Osteocyte (in vitro differentiated cells): ENCODE measurements at regions not wholly inside any gene's neighbourhood (a gene's known extent, or its start where the extent isn't known, plus 50 kb on each side); places are given as distances from the start of the nearest gene placed in this dataset.
"Not testable (repeated sequence)": the region's sequence is repeated elsewhere in the genome, so short reads cannot be mapped to it uniquely, and the experiment has no call there.

Experiments
- DNase-seq: peaks from one replicate; pipeline ENCODE4 v3.0.0; 2021; ENCODE audit warnings: mixed read lengths; ENCODE audit not compliant: unreplicated experiment; ENCODE audit errors: extremely low spot score
- H3K27ac Mint-ChIP-seq: one replicate; pipeline ENCODE4 v1.8.0; 2021; ENCODE audit warnings: mild to moderate bottlenecking, mixed read lengths; ENCODE audit not compliant: unreplicated experiment
- H3K27me3 Mint-ChIP-seq: one replicate; pipeline ENCODE4 v1.8.0; 2021; ENCODE audit warnings: mixed read lengths; ENCODE audit not compliant: unreplicated experiment
- H3K36me3 Mint-ChIP-seq: one replicate; pipeline ENCODE4 v1.8.0; 2021; ENCODE audit warnings: mixed read lengths; ENCODE audit not compliant: unreplicated experiment
- H3K4me1 Mint-ChIP-seq: one replicate; pipeline ENCODE4 v1.8.0; 2021; ENCODE audit warnings: mixed read lengths; ENCODE audit not compliant: unreplicated experiment
- H3K4me3 Mint-ChIP-seq: one replicate; pipeline ENCODE4 v1.8.0; 2021; ENCODE audit warnings: mild to moderate bottlenecking, moderate library complexity, mixed read lengths; ENCODE audit not compliant: unreplicated experiment
- H3K9me3 Mint-ChIP-seq: one replicate; pipeline ENCODE4 v1.8.0; 2021; ENCODE audit warnings: mixed read lengths; ENCODE audit not compliant: unreplicated experiment
- CTCF ChIP-seq: fragments of 200-600 bp; sonication (generic); IDR thresholded peaks from 2 replicates; pipeline ENCODE4 v1.5.0; 2021; ENCODE audit warnings: antibody characterized with exemption, mild to moderate bottlenecking, moderate library complexity

GRCh38 chr5:155633338-155633957, 619.9 kb downstream of the KIF4B start:
- Mint-ChIP-seq H3K4me3 (no peak overlapping the region), H3K36me3 (no peaks in the 10 kb centered on the region), H3K27ac (no peak overlapping the region), H3K9me3 (peaks cover 14% of the 10 kb centered on the region), H3K27me3 (no peaks in the 10 kb centered on the region), H3K4me1 (no peaks in the 10 kb centered on the region)
- no peak for TF ChIP-seq CTCF
- DNase-seq: no peak

- Mint-ChIP-seq H3K27me3 (no peaks in the 10 kb centered on the region), H3K36me3 (no peaks in the 10 kb centered on the region), H3K9me3 (no peaks in the 10 kb centered on the region), H3K27ac (no peak overlapping the region), H3K4me1 (no peaks in the 10 kb centered on the region), H3K4me3 (no peak overlapping the region)
- no peak for TF ChIP-seq CTCF
- no peak for DNase-seq
These were observed 636.1 kb downstream of the KIF4B start for GRCh38 chr5:155649666-155650065.

- no peaks in the 10 kb centered on the region for H3K27me3 Mint-ChIP-seq
- no peak for TF ChIP-seq CTCF
- H3K36me3 Mint-ChIP-seq: no peaks in the 10 kb centered on the region
- H3K4me1 Mint-ChIP-seq: no peaks in the 10 kb centered on the region
- no peak for DNase-seq
- no peak overlapping the region for H3K4me3 Mint-ChIP-seq
- peaks cover 7% of the 10 kb centered on the region for H3K9me3 Mint-ChIP-seq
- H3K27ac Mint-ChIP-seq: no peak overlapping the region
These were observed 642.0 kb downstream of the KIF4B start for GRCh38 chr5:155655569-155655968.

- TF ChIP-seq CTCF: no peak
- Mint-ChIP-seq H3K27ac (no peak overlapping the region), H3K9me3 (peaks cover 14% of the 10 kb centered on the region), H3K4me3 (no peak overlapping the region), H3K4me1 (no peaks in the 10 kb centered on the region), H3K36me3 (no peaks in the 10 kb centered on the region), H3K27me3 (no peaks in the 10 kb centered on the region)
- no peak for DNase-seq
These were observed 648.3 kb downstream of the KIF4B start for GRCh38 chr5:155661859-155662258.

- H3K27ac Mint-ChIP-seq: no peak overlapping the region
- peaks cover 14% of the 10 kb centered on the region for H3K9me3 Mint-ChIP-seq
- no peak for DNase-seq
- no peaks in the 10 kb centered on the region for H3K36me3 Mint-ChIP-seq
- H3K4me3 Mint-ChIP-seq: no peak overlapping the region
- no peak for TF ChIP-seq CTCF
- H3K27me3 Mint-ChIP-seq: no peaks in the 10 kb centered on the region
- H3K4me1 Mint-ChIP-seq: no peaks in the 10 kb centered on the region
These were observed 651.8 kb downstream of the KIF4B start for GRCh38 chr5:155665361-155665760.

GRCh38 chr5:155672001-155672400, 655.0 kb upstream of the SGCD start:
- not testable (repeated sequence) for DNase-seq, H3K27me3 Mint-ChIP-seq, H3K27ac Mint-ChIP-seq, H3K4me1 Mint-ChIP-seq, H3K36me3 Mint-ChIP-seq, H3K4me3 Mint-ChIP-seq
- H3K9me3 Mint-ChIP-seq: peaks cover 17% of the 10 kb centered on the region
